Ascending aorta (tissue), 2 donors: ENCODE measurements at regions not wholly inside any gene's neighbourhood (a gene's known extent, or its start where the extent isn't known, plus 50 kb on each side); places are given as distances from the start of the nearest gene placed in this dataset.

Experiments
- DNase-seq, 2 donors: peaks; one replicate each; pipeline ENCODE4 v3.0.0-alpha.2; 2019; ENCODE audit warnings: low spot score in 2 of 2
- H3K27ac ChIP-seq, 2 donors: fragments of 200-600 bp; sonication (generic); one replicate each; pipeline ENCODE4 v1.5.1; 2016 to 2017; ENCODE audit warnings: mild to moderate bottlenecking in 1 of 2
- H3K27me3 ChIP-seq: fragments of 200-600 bp; sonication (generic); one replicate; pipeline ENCODE4 v1.5.1; 2017
- H3K36me3 ChIP-seq, 2 donors: fragments of 200-600 bp; sonication (generic); one replicate each; pipeline ENCODE4 v1.5.1; 2016
- H3K4me1 ChIP-seq, 2 donors: fragments of 200-600 bp; sonication (generic); one replicate each; pipeline ENCODE4 v1.5.1; 2016 to 2017; ENCODE audit warnings: mild to moderate bottlenecking in 1 of 2
- H3K4me3 ChIP-seq, 2 donors: fragments of 200-600 bp; sonication (generic); one replicate each; pipeline ENCODE4 v1.5.1; 2016 to 2017; ENCODE audit warnings: mild to moderate bottlenecking in 1 of 2
- H3K9me3 ChIP-seq, 2 donors: fragments of 200-600 bp; sonication (generic); one replicate each; pipeline ENCODE4 v1.5.1; 2016
- intact Hi-C: fragments of 100-400 bp; cut with DNase I; formaldehyde crosslinking; loops from one replicate; pipeline ENCODE4 v1.15.1; 2023
- TF ChIP-seq, protein P1 (sequence below), 3 experiments: fragments of 200-600 bp in 2 of 3; fragments of 450-650 bp in 1 of 3; sonication (generic) in 2 of 3; IDR thresholded peaks; one replicate each; pipeline ENCODE4 v1.5.1; 2016 to 2019; ENCODE audit warnings: antibody characterized with exemption in 3 of 3, mild to moderate bottlenecking in 1 of 3, moderate library complexity in 1 of 3

- Histone ChIP-seq H3K4me3 (no peak overlapping the region), H3K27me3 (no peaks in the 10 kb centered on the region), H3K9me3 (no peaks in the 10 kb centered on the region), H3K36me3 (no peaks in the 10 kb centered on the region), H3K27ac (no peak overlapping the region), H3K4me1 (no peaks in the 10 kb centered on the region)
- no peak for DNase-seq
- intact Hi-C loops = no loop called here
- TF ChIP-seq, protein P1, sequence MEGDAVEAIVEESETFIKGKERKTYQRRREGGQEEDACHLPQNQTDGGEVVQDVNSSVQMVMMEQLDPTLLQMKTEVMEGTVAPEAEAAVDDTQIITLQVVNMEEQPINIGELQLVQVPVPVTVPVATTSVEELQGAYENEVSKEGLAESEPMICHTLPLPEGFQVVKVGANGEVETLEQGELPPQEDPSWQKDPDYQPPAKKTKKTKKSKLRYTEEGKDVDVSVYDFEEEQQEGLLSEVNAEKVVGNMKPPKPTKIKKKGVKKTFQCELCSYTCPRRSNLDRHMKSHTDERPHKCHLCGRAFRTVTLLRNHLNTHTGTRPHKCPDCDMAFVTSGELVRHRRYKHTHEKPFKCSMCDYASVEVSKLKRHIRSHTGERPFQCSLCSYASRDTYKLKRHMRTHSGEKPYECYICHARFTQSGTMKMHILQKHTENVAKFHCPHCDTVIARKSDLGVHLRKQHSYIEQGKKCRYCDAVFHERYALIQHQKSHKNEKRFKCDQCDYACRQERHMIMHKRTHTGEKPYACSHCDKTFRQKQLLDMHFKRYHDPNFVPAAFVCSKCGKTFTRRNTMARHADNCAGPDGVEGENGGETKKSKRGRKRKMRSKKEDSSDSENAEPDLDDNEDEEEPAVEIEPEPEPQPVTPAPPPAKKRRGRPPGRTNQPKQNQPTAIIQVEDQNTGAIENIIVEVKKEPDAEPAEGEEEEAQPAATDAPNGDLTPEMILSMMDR (IDR thresholded peaks at IDR 0.05) = no peak
These were observed 145.0 kb upstream of the LEF1 start for GRCh38 chr4:108313546-108314339.

- intact Hi-C loops = no loop called here
- no peak for DNase-seq
These were observed 142.6 kb upstream of the LEF1 start for GRCh38 chr4:108311313-108311712.

DNA sequence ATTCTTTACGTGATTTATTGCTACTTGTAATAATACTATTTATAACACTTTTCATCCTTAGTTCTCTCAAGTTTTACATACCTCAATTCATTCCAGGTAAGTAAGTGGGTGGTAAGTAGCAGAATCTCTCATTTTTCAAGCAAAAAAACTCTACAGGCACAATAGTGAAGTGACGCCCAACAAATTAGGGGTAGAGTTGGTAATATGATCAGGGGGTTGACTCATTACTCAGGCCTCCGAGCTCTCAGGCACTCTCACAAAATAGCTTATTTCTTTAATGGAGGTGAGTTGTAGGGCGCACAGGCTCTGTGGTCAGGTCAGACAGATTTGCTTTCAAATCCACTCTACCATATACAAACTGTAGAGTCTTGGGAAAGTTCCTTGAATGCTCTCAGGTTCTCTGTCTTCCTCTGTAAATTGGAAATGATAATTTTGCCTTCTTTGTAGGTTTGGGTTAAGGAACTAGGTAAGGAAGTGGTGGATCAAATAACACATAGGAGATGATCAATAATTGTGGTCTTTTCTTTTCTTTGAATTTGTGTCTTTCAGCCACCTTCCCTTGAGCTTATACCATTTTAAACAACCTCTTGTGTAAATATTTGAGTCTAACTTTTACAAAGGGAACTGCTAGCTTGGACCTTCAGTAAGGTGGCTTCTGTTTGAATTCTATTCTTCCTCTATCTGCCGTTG is 134.9 kb upstream of the LEF1 start:
- TF ChIP-seq, protein P1 (IDR thresholded peaks at IDR 0.05) = no peak
- no peaks in the 10 kb centered on the region for H3K9me3 ChIP-seq

More at GRCh38 chr4:108311313-108311712, 142.6 kb upstream of the LEF1 start:
- Histone ChIP-seq H3K9me3 (no peaks in the 10 kb centered on the region), H3K27ac (no peak overlapping the region), H3K36me3 (no peaks in the 10 kb centered on the region), H3K4me3 (no peak overlapping the region), H3K27me3 (no peaks in the 10 kb centered on the region), H3K4me1 (no peaks in the 10 kb centered on the region)
- TF ChIP-seq, protein P1 (IDR thresholded peaks at IDR 0.05) = no peak

DNA sequence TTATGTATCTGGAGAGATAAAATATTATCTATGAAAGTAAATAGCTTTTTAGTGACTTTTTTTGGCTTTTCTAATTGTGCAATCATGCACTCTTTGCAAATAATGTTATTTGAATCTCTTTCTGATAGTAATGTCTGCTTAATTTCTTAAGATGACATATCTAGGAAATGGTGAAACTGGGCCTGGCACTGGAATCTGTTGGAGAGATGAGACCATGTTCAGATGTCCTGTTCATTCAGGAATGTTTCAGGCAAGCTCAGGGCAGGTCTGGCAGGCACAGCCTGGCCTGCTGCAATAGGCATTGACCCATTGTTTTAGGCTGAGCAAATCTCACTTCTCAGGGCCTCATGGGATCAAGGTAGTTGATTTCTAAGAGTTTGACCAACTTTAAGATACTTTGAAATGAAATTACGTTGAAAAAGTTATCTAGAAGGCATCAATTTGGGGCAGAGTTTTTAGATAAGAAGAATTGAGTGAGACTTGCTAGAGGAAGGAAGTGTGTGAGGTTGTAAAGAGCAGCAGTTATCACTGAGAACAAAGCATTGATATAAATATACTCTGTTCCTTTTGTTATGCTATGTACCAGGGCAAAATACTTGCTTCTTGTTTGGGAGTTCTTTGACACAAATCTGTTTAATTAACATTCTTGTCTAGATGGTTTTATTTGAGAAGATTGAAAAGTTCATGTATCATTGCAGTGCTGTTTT is 133.0 kb upstream of the LEF1 start:
- no peak overlapping the region for H3K27ac ChIP-seq
- no peak for DNase-seq
- intact Hi-C loops = no loop called here
- H3K4me1 ChIP-seq = no peaks in the 10 kb centered on the region
- TF ChIP-seq, protein P1 (IDR thresholded peaks at IDR 0.05) = no peak
- H3K4me3 ChIP-seq = no peak overlapping the region
- no peaks in the 10 kb centered on the region for H3K9me3 ChIP-seq
- H3K27me3 ChIP-seq = no peaks in the 10 kb centered on the region
- H3K36me3 ChIP-seq = no peaks in the 10 kb centered on the region

More for the DNA sequence above, 134.9 kb upstream of the LEF1 start:
- intact Hi-C loops = no loop called here
- no peak overlapping the region for H3K27ac ChIP-seq
- no peak overlapping the region for H3K4me3 ChIP-seq
- H3K27me3 ChIP-seq = no peaks in the 10 kb centered on the region
- H3K36me3 ChIP-seq = no peaks in the 10 kb centered on the region
- no peak for DNase-seq
- H3K4me1 ChIP-seq = no peaks in the 10 kb centered on the region

DNA sequence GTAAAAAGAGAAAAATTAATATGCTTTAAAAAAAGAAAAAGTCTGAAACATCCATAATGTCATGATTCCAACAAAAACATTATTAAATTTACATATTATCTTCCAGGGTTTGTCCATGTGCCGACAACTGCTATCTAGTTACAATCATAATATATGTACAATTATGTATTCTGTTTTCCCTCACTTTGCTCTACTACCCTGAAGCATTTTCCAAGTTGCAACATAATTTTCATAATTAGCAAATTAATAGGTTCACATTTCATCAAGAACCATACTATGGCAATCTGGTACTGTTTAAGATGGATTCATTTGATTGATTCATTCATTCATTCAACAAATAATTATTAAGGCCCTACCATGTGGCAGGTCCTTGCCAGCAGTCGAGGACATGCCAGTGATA is 128.9 kb upstream of the LEF1 start:
- H3K36me3 ChIP-seq = no peaks in the 10 kb centered on the region
- no peaks in the 10 kb centered on the region for H3K4me1 ChIP-seq
- H3K27me3 ChIP-seq = no peaks in the 10 kb centered on the region
- H3K9me3 ChIP-seq = no peaks in the 10 kb centered on the region
- intact Hi-C loops = no loop called here
- no peak for DNase-seq
- TF ChIP-seq, protein P1 (IDR thresholded peaks at IDR 0.05) = no peak
- no peak overlapping the region for H3K4me3 ChIP-seq
- no peak overlapping the region for H3K27ac ChIP-seq
